OCI-LY1 (cell line): ENCODE measurements at regions not wholly inside any gene's neighbourhood (a gene's known extent, or its start where the extent isn't known, plus 50 kb on each side); places are given as distances from the start of the nearest gene placed in this dataset.

Experiments used
- EZH2 ChIP-seq: fragments of 200-600 bp; sonication (generic), shearing (Covaris generic); IDR thresholded peaks from 2 replicates; pipeline ENCODE4 v1.8.0; 2017; ENCODE audit warnings: borderline replicate concordance, mixed run types, mild to moderate bottlenecking, antibody characterized with exemption, low read length, moderate library complexity, mixed read lengths
- TF ChIP-seq, protein P1 (sequence below): fragments of 200-600 bp; sonication (generic), shearing (Covaris generic); IDR thresholded peaks from 2 replicates; pipeline ENCODE4 v1.5.1; 2017; ENCODE audit warnings: mild to moderate bottlenecking, antibody characterized with exemption, low read length, moderate library complexity, mixed read lengths

DNA sequence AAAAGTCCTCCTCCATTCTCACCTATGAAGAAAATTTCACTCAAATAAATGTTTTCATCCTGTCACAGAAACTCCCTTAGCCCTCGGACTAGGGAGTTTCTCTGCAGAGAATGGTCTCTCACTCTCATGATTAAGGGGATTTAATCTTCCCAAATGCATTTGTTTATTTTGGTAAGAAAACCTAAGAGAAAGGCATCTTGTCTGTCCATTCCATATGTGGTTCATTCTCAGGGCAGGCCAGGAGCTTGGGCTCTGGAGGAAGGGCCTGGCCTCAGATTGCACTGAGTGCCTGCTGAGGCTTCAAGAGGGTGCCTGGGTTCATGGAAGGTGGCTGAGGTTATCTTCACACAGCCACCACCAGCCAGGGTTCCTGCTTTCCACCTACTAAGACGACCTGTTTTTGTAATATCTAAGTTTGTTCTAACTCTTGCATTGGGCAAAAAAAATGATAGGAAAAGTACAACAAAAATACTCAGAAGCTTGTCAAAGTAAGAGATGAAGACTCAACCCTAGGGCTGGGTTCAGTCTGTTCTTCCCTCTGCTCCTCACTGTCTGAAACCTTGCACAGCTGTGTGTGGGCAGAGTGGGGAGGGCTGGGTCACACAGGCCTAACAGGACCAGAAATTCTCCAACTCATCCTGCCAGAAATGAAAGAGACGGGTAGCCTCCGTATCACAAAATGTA, 186.7 kb downstream of the CXCL12 start:
- TF ChIP-seq, protein P1, sequence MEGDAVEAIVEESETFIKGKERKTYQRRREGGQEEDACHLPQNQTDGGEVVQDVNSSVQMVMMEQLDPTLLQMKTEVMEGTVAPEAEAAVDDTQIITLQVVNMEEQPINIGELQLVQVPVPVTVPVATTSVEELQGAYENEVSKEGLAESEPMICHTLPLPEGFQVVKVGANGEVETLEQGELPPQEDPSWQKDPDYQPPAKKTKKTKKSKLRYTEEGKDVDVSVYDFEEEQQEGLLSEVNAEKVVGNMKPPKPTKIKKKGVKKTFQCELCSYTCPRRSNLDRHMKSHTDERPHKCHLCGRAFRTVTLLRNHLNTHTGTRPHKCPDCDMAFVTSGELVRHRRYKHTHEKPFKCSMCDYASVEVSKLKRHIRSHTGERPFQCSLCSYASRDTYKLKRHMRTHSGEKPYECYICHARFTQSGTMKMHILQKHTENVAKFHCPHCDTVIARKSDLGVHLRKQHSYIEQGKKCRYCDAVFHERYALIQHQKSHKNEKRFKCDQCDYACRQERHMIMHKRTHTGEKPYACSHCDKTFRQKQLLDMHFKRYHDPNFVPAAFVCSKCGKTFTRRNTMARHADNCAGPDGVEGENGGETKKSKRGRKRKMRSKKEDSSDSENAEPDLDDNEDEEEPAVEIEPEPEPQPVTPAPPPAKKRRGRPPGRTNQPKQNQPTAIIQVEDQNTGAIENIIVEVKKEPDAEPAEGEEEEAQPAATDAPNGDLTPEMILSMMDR: no peak
- no peak for TF ChIP-seq EZH2
